Epithelial cell of proximal tubule (primary cell): ENCODE measurements at regions not wholly inside any gene's neighbourhood (a gene's known extent, or its start where the extent isn't known, plus 50 kb on each side); places are given as distances from the start of the nearest gene placed in this dataset.

Experiments used
- DNase-seq: peaks from one replicate; pipeline ENCODE4 v3.0.0-alpha.2; 2011; ENCODE audit warnings: low read depth
- H3K4me3 ChIP-seq: 2 replicates; pipeline ENCODE4 v1.5.1; 2011; ENCODE audit warnings: low read depth, mild to moderate bottlenecking, low read length
- TF ChIP-seq, protein P1 (sequence below): conservative IDR thresholded peaks from 2 replicates; pipeline ENCODE4 v1.5.1; 2012; ENCODE audit warnings: low read depth, mild to moderate bottlenecking, low read length

- DNase-seq, result no peak
- TF ChIP-seq, protein P1, sequence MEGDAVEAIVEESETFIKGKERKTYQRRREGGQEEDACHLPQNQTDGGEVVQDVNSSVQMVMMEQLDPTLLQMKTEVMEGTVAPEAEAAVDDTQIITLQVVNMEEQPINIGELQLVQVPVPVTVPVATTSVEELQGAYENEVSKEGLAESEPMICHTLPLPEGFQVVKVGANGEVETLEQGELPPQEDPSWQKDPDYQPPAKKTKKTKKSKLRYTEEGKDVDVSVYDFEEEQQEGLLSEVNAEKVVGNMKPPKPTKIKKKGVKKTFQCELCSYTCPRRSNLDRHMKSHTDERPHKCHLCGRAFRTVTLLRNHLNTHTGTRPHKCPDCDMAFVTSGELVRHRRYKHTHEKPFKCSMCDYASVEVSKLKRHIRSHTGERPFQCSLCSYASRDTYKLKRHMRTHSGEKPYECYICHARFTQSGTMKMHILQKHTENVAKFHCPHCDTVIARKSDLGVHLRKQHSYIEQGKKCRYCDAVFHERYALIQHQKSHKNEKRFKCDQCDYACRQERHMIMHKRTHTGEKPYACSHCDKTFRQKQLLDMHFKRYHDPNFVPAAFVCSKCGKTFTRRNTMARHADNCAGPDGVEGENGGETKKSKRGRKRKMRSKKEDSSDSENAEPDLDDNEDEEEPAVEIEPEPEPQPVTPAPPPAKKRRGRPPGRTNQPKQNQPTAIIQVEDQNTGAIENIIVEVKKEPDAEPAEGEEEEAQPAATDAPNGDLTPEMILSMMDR, result no peak
- H3K4me3 ChIP-seq, result no peak overlapping the region
Measured at GRCh38 chr1:207228987-207229386, 92.5 kb upstream of the CD55 start.

DNA sequence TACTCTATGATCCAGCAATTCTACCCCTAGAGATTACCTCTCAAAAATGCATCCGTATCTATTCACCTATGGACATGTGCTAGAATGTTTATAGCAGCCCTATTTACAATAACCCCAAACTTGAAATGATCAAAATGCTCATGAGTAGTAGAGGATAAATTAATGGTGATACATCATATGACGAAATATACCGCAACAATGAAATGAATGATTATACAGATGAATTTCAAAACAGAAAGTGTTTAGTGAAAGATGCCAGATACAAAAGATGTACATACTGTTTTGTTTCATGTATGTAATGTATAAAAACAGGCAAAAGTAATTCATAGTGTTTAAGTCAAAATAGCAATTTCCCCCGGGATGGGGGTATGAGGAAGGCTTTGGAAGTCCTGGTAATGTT, 91.0 kb upstream of the CD55 start:
- DNase-seq, result no peak
- TF ChIP-seq, protein P1, result no peak
- no peak overlapping the region for H3K4me3 ChIP-seq

DNA sequence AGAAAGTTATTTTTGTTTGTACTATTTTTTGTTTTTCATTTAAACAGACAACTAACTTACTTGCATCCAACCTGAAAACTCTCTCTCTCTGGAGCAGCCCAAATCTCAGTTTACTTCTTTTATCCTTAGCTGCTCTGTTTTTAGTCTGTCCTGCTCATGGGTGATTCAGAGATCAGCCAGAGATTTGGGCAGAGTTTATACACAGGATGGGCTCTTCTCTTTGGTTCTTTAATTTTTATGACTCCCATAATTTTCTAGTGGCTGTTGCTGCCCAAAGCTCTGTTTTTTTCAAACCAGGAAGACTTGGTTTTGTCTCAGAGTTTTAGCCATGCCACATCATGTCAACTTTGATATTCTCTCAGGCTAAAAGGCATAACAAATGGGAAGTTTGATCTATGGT, 86.8 kb upstream of the CD55 start:
- no peak overlapping the region for H3K4me3 ChIP-seq
- TF ChIP-seq, protein P1, result no peak
- DNase-seq, result no peak

DNA sequence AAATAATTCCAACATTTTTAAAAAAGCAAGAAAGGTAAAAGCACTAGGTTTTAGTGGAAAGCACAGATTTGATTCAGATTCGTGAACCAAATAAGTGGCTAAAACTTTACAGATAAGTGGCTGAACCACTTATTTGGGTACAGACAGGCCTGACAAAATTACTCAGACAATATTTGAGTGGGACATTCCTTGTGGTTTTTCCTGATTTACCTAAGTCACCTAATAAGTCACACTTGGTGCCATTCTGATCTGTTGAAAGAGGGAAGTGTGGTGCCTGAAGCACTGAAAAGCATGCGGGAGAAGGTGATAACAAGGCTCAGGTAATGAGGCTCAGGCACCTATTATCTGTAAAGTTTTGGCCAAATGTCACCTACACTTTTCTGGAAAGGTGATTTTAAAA, 81.6 kb upstream of the CD55 start:
- TF ChIP-seq, protein P1, result no peak
- H3K4me3 ChIP-seq, result no peak overlapping the region
- no peak for DNase-seq

- TF ChIP-seq, protein P1, result no peak
- peak; percentile 40 for DNase-seq
- no peak overlapping the region for H3K4me3 ChIP-seq
Measured at GRCh38 chr1:207240325-207241101, 81.0 kb upstream of the CD55 start.

GRCh38 chr1:207241164-207241934, 80.1 kb upstream of the CD55 start:
- TF ChIP-seq, protein P1, result no peak
- DNase-seq, result no peak
- no peak overlapping the region for H3K4me3 ChIP-seq
